ENCODE measurements at regions not wholly inside any gene's neighbourhood (a gene's known extent, or its start where the extent isn't known, plus 50 kb on each side); places are given as distances from the start of the nearest gene placed in this dataset.

DNA sequence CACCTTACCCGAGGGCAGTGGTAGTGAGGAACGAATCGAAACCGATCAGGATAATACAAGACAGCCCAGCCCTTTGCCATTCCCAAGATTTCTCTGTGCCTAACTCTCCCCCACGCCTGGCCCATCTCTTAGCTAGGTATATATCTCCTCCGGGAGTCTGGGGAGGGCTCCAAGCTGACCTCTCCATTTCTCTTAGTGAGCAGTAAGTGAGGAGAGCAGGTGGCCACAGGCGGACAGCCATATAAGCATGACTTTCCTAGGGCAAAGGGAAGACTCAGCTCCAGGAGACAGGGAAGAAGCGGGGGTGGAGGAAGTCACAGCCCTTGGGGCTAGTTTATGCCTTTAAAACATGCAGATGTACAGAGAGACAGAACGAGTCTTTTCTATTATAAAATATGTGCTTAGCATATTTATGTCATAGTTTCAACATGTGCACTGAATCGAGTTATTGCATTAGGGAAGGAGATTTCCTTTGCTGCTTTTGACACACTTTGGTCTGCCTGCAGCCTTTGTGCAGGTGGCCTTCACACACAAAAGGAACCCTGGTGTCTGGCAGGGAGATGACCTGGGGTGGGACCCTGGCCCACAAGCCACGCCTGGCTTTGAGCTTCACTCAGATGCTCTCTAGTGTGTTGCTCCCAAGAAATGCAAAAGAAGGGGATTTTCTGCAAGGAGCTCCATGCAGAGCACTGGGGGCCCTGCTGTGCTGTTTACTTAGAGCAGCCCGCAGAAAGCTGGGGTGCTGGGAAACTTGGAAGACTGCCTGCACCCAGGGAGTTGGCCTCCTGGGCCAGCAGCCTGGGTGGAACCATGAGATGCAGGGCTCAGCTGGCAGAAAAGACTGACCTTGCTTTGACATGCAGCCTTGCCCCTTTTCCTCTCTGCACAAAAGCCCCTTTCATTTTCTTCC is 613.3 kb downstream of the BCOR start:
- no peak overlapping the region for H3K27ac ChIP-seq
- no peaks in the 10 kb centered on the region for H3K27me3 ChIP-seq
- no peaks in the 10 kb centered on the region for H3K4me1 ChIP-seq
- no peaks in the 10 kb centered on the region for H3K9me3 ChIP-seq
- no peaks in the 10 kb centered on the region for H3K36me3 ChIP-seq
- no peak for DNase-seq (ENCODE audit: low spot score)
- no peak overlapping the region for H3K4me3 ChIP-seq
- TF ChIP-seq, protein P1, sequence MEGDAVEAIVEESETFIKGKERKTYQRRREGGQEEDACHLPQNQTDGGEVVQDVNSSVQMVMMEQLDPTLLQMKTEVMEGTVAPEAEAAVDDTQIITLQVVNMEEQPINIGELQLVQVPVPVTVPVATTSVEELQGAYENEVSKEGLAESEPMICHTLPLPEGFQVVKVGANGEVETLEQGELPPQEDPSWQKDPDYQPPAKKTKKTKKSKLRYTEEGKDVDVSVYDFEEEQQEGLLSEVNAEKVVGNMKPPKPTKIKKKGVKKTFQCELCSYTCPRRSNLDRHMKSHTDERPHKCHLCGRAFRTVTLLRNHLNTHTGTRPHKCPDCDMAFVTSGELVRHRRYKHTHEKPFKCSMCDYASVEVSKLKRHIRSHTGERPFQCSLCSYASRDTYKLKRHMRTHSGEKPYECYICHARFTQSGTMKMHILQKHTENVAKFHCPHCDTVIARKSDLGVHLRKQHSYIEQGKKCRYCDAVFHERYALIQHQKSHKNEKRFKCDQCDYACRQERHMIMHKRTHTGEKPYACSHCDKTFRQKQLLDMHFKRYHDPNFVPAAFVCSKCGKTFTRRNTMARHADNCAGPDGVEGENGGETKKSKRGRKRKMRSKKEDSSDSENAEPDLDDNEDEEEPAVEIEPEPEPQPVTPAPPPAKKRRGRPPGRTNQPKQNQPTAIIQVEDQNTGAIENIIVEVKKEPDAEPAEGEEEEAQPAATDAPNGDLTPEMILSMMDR (IDR thresholded peaks at IDR 0.05), result no peak

DNA sequence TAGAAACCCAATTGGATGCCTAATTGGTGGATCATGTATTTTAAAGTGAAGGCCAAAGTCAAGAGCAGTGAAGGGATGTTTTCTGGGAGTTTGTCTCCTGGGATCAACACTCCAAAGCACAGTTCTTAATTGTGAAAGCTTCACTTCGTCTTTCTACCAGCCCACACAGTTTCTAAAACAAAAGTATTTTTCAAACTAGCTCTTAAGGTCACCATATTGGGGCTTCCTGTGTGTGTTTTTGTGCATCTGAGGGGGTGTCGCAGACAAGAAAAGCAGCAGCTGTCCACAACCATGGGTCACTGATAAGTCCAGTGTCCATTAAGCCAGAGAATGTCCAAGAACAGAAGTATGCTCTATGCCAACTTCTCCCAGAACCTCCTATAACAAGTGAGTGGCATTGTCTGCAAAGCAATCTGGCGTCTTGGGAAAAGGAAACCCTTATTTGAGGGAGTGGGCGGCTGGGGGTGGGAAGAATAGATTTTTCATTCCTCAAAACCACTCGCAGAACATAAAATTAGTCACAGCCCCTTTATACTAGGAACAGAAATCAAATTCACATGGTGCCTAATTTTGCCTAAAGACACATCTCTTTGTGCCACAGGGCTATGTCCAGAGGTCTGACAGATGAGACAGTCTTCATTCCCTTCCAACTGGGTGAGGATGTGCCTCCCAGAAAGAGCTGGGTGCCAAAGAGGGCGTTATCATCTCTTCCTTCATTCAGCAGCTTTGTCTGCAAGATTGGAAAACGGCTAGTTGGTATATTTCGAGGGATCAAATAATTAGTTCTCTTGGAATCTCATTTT is 610.4 kb downstream of the BCOR start:
- H3K9me3 ChIP-seq, result no peaks in the 10 kb centered on the region
- H3K4me1 ChIP-seq, result no peaks in the 10 kb centered on the region
- TF ChIP-seq, protein P1 (IDR thresholded peaks at IDR 0.05), result no peak
- H3K27me3 ChIP-seq, result no peaks in the 10 kb centered on the region
- no peak overlapping the region for H3K27ac ChIP-seq
- H3K36me3 ChIP-seq, result no peaks in the 10 kb centered on the region
- H3K4me3 ChIP-seq, result no peak overlapping the region
- no peak for DNase-seq (ENCODE audit: low spot score)

DNA sequence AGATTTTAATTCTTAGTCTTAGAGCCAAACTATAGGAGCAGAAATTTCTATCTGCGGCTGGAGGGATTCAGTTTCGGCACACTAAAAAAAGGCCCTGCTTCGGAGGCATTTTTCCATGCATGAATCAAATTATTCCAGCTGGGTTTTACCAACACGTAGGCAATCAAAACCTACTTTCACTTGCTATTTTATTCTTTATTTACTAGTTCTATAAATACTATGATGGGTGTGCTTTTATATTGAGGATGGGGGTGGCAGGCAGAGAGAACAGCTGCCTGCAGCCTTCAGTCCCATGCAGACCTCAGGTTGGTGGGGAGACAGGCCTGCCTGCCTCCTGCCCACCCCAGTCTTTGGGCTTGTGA is 609.8 kb downstream of the BCOR start:
- Histone ChIP-seq H3K27me3 (no peaks in the 10 kb centered on the region), H3K36me3 (no peaks in the 10 kb centered on the region), H3K4me3 (no peak overlapping the region), H3K27ac (no peak overlapping the region), H3K4me1 (peaks cover 0 to 5% of the 10 kb centered on the region in 2 donors), H3K9me3 (no peaks in the 10 kb centered on the region)
- TF ChIP-seq, protein P1 (IDR thresholded peaks at IDR 0.05), result no peak
- DNase-seq (ENCODE audit: low spot score), result no peak

DNA sequence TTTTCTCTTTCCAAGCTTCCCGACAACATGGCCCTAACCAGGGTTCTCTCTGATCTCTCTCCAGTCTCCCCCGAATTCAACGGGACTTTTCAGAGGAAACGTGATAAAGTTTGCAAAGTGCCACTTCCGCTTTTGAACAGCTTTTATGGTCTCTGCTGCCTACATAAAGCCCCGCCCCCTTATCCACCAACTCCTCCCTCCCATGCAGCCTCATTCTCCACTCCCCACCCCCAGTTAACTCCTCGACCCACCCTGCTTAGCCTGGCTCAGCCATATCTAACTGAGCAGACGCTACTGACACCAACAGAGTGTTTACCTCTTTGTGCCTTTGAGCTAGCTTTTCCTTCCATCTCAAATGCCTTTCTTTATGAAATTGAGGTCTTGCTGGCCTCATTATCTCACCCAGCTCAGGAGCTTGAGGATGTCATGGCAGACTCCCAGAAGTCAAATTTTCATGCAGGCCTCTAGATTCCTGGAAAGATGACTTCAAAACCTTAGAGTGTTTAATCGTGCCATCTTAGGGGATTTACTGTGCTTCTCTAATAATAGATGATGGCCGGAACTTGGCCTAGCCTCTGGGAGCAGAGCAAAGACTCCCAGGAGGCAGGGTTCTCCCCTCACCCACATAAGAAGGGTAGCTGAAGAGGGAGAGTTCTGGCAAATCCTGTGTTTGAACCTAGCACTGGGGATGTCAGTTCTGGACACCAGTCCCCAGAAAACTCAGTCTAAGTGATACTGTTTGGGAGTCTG is 606.0 kb downstream of the BCOR start:
- TF ChIP-seq, protein P1 (IDR thresholded peaks at IDR 0.05), result no peak
- Histone ChIP-seq H3K27ac (no peak overlapping the region), H3K4me1 (peaks cover 0 to 5% of the 10 kb centered on the region in 2 donors), H3K27me3 (no peaks in the 10 kb centered on the region), H3K36me3 (no peaks in the 10 kb centered on the region), H3K9me3 (no peaks in the 10 kb centered on the region), H3K4me3 (no peak overlapping the region)
- no peak for DNase-seq (ENCODE audit: low spot score)

DNA sequence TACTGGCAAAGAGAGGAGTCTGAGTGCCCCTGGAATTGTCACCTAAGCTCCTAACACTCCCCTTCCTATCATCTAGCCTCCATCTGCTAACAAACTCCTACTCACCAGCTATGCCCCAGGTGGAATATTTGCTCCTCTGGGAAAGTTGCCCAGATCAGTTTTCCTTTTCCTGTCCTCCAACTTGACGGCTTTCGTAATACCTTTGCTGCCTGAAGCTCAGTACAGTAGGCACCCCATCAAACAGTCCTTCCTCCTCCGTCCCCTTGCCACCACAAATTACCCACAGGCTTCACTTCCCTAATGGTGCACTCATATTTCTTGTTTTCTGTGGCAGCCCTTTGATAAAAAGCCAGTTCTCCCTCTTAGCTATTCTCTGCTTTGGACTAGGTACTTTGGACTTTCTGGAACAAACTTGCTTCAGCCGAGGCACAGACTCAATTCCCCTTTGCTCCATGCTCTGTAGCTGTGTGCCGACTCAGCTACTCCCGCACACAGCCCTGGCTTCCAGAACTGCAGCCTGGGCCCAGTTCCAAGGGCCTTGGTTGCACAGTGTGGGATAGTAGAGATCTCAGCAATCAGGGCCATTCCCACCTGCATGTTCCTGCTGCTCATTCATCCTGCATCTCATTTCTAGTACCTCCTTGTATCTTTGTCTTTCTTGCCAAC is 605.1 kb downstream of the BCOR start:
- TF ChIP-seq, protein P1 (IDR thresholded peaks at IDR 0.05), result no peak

More for the DNA sequence above, 605.1 kb downstream of the BCOR start:
- no peak for DNase-seq (ENCODE audit: low spot score)
- Histone ChIP-seq H3K27me3 (no peaks in the 10 kb centered on the region), H3K9me3 (no peaks in the 10 kb centered on the region), H3K4me1 (peaks cover 0 to 5% of the 10 kb centered on the region in 2 donors), H3K4me3 (no peak overlapping the region), H3K36me3 (no peaks in the 10 kb centered on the region), H3K27ac (no peak overlapping the region)

Measured in right atrium auricular region (tissue), 2 donors.